T-helper 2 cell treated with Interferon-gamma antibody and Interleukin-4, amounts not matched to agents 100 ng/mL and 5 ng/mL, for 36 hours (primary cell): ENCODE measurements at regions not wholly inside any gene's neighbourhood (a gene's known extent, or its start where the extent isn't known, plus 50 kb on each side); places are given as distances from the start of the nearest gene placed in this dataset.
"Not testable (repeated sequence)": the region's sequence is repeated elsewhere in the genome, so short reads cannot be mapped to it uniquely, and the experiment has no call there.

Source experiments
- intact Hi-C: fragments of 100-400 bp; cut with micrococcal nuclease; formaldehyde crosslinking; loops from one replicate; pipeline ENCODE4 v1.15.1; 2023

DNA sequence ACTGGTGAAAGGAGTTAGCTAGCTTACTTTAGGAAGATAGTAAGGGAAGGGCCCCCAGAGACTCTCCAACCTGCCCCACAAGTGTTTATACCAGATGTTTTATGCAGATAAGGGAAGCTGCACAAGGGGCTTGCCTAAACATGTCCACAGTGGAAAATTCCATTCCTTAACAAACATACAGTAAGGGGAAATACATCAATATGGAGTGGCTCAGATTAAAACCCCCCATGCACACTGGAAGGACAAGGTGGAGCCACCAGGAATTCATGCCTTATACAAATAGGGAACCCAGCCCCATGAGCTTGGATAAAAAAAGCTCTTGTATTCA, 106.3 kb upstream of the GPBP1 start:
- intact Hi-C loops: no loop called here

DNA sequence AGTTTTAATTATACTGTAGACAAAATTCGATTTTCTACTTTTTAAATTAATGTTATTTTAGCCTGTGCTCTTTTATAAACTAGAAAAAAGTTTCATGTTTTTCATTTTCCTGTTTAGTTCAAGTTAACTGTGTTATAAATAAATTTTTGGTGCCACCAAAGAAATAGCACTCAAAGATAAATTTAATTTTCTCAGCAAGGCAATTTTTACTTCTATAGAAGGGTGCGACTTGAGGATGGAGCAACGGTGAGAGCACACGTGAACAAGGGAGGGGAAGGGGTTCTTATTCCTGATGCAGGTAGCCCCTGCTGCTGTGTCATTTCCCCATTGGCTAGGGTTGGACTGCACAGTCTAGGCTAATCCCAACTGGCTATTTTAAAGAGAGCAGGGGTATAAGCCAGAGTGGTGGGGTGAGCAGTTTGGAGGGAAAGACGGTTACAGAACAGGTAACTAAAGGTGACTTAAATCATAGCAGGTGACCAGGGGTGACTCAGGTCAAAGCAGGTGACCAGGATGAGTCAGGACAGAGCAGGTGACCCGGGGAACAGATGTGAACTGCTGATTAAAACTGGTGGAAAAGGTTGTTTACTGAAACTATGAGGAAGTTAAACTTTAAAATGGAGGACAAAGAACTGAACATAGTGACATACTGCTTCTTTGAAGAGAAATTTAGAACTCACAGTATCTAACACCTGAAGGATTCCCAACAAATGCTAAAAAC, 104.6 kb upstream of the GPBP1 start:
- intact Hi-C loops: no loop called here

- intact Hi-C loops: no loop called here
These were observed 101.5 kb upstream of the GPBP1 start for GRCh38 chr5:57072218-57072892.

DNA sequence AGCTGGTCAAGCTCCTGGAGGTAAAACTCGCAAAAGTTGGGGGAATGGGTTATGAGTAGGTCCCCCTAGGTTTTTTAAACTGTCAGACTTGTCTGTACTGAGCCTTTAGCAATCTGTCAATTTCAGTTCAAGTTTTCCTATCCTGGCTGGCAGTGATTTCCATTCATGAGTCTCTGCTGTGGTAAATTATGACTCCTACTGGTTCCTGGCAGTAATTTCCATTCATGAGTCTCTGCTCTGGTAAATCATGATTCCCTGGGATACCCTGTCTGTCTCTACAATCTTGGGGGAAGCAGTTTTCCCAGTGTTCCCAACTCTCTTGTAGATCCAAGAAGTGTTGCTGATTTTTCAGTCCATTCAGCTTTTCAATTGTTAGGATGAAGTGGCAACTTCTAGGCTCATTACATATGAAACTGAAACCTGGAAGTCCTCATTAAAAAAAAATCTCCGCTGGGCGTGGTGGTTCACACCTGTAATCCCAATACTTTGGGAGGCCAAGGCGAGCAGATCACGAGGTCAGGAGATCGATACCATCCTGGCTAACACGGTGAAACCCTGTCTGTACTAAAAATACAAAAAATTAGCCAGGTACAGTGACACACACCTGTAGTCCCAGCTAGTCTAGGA, 91.3 kb upstream of the GPBP1 start:
- intact Hi-C loops: no loop called here

DNA sequence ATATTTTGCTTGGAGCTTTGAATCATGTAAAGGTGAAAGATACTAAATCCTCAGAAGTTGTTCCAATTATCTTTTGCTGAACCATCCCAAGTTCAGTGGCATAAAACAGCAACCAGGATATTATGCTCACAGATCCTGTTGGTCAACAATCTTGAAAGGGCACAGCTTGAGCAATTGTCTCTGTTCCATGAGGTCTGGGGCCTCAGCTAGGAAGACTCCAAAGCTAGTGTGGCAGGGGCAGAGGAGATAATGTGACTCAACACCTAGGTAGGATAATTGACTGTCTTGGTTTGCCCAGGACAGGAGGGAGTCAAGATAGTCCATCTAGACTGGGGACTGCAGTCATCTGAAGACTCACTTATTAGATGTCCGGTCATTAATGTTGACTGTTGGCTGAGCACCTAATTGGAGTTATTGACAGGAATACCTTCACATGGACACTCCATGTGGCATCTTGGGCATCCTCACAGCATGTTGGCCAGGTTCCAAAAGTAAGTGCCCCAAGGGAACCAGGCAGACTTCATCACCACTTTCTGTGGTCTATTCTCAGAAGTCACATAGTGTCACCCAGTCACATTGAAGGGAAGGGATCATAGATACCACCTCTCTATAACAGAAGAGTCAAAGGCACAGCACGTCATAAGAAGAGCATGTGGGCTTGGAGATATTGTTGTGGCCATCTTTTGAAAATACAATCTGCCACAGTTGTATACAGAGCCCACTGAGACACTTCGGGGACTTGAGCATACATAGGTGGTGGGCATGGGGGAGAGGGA, 88.4 kb upstream of the GPBP1 start:
- intact Hi-C loops: no loop called here

GRCh38 chr5:57087947-57088346, 85.9 kb upstream of the GPBP1 start:
- intact Hi-C loops: not testable (repeated sequence)

DNA sequence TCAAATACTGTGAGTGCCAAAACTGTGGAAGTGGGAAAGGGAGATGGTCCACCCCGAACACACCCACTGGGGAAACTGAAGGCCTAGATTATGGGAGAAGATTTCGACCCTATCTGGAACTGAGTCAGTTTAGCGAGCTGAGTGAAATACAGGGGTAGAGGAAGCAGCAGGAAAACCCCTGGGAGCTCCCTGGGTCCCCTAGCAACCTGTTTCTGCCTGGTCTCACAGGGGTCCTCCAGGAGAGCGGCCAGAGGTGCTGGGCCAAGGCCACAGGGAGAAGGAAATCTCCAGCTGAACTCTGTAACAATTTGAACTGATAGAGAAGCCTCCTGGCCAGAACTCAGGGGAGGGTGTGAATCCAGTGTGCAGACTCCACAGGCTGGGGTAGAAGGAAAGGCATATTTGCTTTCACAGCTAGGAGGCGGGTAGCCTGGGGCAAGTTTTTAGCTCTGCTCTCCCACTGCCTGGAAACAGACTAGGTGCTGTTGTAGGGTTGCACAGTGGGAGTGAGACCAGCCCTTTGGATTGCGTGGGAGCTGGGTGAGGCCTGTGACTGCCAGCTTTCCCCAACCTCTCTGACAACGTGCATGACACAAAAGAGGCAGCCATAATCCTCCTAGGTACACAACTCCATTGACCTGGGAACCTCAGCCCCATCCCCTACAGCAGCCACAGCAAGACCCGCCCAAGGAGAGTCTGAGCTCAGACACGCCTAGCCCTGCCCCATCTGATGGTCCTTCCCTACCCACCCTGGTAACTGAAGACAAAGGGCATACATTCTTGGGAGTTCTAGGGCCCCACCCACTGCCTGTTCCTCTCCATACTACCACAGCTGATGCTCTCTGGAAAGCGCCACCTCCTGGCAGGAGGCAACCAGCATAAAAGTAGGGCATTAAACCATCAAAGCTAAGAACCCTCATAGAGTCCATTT, 78.8 kb upstream of the GPBP1 start:
- intact Hi-C loops: no loop called here

DNA sequence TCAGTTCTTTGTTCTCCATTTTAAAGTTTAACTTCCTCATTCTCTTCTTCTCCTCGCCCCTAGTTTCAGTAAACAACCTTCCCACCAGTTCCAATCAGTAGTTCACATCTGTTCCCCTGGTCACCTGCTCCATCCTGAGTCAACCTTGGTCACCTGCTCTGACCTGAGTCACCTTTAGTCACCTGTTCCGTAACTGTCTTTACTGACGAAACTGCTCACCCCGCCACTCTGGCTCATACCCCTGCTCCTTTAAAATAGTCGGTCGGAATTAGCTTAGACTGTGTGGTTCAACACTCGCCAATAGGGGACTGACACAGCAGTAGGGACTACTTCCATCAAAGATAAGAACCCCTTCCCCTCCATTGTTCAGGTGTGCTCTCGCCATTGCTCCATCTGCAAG, 76.3 kb upstream of the GPBP1 start:
- intact Hi-C loops: no loop called here

- intact Hi-C loops: no loop called here
These were observed 71.5 kb upstream of the GPBP1 start for GRCh38 chr5:57102189-57102904.

DNA sequence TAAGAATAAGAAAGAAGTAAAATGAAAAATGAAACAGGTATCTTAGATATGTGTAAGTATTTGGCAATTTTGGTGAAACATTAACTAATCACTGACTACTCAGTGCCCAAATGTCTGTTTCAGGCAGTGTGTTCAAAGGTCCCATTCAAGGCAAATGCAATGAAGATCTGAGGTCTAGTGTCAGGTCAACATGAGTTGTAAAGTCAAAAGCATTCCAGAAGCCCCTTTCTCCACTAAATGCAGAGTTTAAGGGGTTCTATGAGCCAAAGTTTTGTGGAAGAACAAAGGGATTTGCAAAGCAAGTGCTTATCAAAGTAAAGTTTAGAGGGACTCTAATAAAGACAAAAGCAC, 71.0 kb upstream of the GPBP1 start:
- intact Hi-C loops: no loop called here

DNA sequence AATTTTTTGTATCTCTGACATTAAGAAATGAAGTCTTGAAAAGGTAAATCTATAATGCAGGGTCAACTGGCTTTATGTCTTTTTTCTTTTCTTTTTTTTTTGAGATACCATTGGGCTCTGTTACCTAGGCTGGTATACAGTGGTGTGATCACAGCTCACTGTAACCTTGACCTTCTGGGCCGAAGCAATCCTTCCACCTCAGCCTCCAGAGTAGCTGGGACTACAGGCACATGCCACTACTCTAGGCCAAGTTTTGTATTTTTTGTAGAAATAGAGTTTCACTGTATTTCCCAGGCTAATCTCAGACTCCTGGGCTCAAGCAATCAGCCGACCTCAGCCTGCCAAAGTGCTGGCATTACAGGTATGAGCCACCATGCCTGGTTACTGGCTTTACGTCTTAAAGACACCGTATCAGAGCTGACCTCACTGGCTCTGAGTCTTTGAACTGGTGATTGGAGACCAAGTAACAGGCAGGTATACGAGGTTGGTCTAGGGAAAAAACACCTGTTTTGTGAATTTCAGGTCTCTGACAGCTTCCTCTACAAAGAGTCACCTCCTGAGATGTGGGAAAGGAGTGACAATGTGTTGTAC, 70.4 kb upstream of the GPBP1 start:
- intact Hi-C loops: no loop called here

DNA sequence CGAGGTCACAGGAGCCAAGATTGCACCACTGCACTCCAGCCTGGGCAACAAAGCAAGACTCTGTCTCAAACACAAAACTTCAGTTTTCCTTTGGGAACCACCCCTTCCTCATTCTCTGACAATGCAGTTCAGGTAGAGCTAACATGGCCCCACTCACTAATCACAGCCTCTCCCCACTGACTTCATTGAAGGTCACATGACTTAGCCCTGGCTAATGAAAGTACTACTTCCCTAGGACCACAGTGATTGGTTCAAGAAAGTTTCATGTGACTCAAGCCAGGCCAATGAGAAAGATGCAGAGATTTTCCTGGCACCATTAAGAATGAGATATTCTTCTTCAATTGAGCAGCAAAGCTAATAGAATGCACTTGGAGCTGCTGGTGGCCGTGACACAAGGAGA, 67.2 kb upstream of the GPBP1 start:
- intact Hi-C loops: no loop called here

DNA sequence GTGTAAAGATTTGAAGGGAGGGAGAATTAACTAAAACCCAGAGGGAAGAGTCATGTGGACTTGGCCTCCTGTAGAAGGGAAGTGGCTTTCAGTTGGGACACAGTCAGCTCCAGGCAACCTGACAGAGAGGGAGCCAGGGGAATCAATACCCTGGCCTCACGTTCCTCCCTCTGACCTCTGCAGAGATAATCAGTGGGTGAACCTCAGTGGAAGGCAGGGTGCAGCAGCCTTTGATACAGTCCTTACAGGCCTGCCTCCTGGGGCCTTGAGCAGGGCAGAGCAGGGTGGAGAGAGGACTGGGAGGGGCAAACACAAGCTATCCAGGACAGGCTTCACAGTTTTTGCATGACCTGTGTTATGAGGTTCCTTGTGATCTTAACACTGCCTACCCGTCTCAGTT, 61.9 kb upstream of the GPBP1 start:
- intact Hi-C loops: no loop called here

GRCh38 chr5:57113481-57113880, 60.4 kb upstream of the GPBP1 start:
- intact Hi-C loops: no loop called here

GRCh38 chr5:57117596-57117995, 56.3 kb upstream of the GPBP1 start:
- intact Hi-C loops: loop anchor here (1.0 to 5.0 kb wide), 2 partner anchors 56 to 210 kb away; partner anchors contain the start of gene SETD9

GRCh38 chr5:57119031-57119430, 54.8 kb upstream of the GPBP1 start:
- intact Hi-C loops: loop anchor here (5.0 kb wide), 1 partner anchor 212 kb away; the partner anchor contains the start of gene SETD9

DNA sequence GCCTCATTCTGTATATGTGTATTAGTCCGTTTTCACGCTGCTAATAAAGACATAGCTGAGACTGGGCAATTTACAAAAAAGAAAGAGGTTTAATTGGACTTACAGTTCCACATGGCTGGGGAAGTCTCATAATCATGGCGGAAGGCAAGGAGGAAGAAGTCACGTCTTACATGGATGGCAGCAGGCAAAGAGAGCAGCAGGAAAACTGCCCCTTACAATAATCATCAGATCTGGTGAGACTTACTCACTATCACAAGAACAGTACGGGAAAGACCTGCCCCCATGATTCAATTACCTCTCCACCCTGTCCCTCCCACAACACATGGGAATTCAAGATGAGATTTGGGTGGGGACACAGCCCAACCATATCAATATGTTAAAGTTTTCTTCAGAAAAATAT, 49.8 kb upstream of the GPBP1 start:
- intact Hi-C loops: no loop called here
